MV-4-11 (cell line): ENCODE measurements at regions not wholly inside any gene's neighbourhood (a gene's known extent, or its start where the extent isn't known, plus 50 kb on each side); places are given as distances from the start of the nearest gene placed in this dataset.

Source experiments
- DNase-seq: peaks from one replicate; lab custom pipeline; 2025; lab: John Stamatoyannopoulos, UW

DNA sequence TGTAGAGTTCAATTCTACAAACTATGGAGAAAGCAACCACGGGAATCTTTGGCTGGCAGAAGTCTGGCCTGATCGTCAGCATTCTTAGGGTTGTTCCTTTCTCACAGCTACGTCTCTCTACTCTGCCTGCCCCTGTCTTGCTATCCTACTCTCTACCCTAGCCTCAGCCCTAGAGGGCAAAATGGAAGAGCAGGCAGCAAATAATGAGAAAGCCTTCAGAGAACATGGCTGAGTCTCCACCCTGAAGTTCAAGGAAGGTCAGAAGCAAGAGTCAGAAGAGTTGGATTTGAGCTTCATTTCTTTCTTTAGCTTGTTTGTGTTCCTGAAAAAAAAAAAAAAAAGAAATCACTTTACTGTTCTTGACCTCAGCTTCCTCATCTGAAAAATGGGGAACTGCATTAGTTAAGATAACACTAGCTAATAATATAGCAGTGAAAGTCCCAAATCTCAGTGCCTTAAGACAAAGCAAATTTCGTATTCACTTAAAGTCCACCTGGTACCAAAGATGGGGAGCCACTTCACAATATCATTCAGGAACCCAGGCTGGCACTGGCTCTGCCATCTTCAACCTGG lies 50.2 kb upstream of the CCND2 start:
- peak; percentile 40 for DNase-seq

DNA sequence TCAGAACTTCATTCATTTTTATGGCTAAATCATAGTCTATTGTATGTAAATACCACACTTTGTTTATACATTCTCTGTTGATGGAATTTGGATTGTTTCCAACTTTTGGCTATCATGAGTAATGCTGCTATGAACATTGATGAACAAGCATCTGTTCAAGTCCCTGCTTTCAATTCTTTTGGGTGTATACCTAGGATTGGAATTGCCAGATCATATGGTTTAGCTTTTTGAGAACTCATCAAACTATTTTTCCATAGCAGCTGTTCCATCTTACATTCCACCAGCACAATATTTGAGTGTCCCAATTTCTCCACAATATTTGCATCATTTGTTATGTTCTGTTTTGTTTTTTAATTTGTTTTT lies 52.3 kb upstream of the CCND2 start:
- no peak for DNase-seq

DNA sequence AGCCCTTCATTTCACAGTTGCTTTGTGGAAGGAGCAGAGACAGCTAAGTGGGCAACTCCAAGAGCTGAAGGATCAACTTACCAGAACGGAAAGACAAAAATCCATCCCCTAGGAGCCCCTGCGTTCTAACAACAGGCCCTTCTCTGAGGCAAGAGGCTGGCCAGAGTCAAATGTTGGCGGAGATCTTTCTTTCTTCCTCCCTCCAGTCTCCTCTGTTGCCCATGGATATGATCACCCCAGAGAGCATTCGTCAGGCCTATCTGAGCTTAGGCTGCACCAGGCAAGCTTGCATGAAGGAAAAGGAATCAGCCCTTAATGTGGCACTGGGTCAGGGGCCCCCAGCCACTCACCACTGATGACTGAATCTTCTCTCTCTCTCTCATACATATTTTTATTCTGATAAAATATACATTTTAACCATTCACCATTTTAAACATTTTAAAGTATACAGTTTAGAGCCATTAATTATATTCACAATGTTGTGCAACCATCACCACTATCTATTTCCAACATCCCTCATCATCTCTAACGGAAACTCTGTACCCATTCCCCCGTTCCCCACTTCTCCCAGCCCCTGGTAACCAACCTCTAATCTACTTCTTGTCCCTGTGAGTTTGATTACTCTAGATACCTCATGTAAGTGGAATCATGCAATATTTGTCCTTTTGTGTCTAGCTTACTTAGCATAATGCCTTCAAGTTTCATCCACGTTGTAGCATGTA lies 52.9 kb upstream of the CCND2 start:
- no peak for DNase-seq

DNA sequence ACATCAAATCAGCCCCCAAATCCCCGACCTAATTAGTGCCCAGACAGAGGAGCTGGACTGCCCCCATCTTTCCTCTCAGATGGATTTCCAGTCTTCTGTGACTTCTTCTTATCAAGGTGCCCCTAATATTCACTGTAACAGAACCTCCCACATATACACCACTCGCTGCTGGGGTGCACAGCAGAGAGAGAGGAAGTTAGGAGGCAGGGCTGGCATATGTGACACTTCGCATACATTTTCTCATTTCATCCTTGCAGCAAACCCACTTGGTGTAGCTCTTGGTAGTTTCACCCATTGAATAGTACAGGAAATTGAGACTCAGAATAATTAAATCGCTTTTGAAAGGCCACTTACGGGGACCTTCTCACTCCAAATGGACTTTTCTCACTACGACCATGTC lies 56.5 kb upstream of the CCND2 start:
- DNase-seq: peak; percentile 21

DNA sequence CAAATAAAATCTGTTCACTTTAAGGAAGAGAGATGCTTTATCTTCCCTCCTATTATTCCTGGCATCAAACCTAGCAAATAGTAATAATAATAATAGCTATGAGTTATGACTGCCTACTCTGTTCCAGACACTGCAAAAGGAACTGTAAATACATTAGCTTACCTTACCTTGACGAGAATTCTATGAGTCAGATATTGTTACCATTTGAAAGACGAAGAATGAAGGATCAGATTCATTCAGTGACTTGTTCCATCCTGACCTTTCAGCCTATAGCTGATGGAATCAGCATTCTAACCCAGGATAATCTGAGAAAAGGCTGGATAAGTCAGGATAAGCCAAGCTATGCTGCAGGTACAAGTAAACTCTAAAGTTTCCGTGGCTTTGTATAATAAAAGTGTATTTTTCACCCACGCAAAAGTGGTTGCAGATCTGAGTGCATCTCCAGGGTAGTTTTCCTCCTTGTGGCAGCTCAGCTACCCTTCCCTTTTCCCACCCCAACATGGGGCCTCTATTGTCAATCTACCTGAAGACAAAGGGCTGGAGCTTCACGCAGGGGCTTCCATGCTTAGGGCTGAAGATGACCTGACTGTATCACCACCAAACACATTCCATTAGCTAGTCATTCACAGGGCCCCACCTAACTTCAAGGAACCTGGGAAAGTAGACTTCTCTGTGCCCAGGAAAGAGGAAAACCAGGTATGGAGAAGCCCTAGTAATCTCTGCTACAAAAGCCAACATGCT lies 57.2 kb upstream of the CCND2 start:
- no peak for DNase-seq

DNA sequence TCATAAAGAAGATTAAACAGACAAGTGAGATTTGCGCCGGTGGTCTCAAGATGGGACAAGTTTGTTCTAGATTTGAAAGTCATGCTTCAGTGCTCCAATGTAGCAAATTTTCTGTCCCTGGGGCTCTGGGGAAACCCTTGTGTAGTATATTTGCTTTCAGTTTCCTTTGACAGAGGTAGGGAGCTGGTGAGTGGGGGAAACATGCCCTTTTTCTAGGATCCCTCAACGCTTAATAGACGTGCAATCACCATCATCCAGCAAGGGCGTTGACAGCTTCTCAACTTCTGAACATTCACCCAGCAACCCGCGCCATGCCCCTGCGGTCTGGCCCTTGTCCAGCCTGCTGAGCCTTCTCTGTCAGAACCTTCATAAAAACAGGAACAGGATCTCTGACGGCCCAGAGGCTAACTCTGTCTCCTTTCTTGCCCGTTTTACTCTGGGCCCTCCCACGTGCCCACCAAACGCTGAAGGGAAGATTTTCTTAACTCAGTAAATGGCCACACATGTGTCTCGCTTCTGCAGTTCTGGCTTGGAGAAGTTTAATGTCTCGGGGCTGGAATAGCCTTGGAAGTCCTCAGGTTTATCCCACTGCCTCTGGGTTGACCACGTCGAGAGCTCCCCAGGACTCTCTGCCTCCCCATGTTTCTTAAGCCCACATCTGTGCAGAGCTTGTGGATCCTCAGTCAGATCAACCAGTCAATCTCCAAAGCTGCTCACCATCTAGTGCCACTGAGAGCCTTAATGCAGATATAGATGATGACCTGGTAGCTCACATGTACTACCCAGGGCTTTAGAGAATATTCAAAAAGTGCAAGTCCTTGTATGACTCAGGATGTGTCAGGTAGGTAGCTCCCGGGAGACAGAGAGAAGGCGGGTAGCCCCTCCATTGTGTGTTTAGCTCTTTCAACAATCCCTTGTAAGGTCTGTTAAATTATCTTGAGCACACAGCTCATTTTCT lies 58.1 kb upstream of the CCND2 start:
- DNase-seq: peak; percentile 97

DNA sequence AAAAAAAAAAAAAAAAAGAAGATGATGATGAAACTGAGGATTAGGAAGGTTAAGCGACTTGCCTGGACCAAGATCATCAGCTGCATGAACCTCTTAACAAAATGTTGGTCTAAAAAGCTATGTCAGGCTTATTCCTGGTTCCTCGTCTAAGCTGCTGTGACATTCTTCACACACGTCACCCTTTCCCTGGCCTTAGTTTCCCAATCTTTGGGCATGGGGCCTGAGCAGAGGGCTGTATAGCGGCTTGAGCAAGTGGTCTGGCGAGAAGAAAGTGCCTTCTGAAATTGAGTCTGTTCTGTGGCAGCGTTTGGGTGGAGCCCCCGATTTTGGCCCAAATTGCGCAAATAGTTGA lies 58.7 kb upstream of the CCND2 start:
- peak; percentile 78 for DNase-seq

DNA sequence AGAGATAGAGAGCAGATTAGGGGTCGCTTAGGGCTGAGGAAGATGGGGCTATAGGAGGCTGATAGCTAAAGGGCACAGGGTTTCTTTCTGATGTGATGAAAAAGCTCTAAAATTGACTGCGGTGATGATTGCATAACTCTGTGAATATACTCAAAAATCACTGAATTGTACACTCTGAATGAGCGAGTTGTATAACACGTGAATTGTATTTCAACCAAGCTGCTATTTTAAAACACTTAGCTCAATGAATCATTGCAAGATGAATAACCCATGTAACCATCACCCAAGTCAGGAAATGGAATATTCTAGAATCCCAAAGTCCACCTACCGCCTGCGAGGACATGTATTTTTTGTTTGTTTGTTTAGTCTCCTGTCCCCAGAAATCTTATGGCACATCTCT lies 60.1 kb upstream of the CCND2 start:
- peak; percentile 43 for DNase-seq

DNA sequence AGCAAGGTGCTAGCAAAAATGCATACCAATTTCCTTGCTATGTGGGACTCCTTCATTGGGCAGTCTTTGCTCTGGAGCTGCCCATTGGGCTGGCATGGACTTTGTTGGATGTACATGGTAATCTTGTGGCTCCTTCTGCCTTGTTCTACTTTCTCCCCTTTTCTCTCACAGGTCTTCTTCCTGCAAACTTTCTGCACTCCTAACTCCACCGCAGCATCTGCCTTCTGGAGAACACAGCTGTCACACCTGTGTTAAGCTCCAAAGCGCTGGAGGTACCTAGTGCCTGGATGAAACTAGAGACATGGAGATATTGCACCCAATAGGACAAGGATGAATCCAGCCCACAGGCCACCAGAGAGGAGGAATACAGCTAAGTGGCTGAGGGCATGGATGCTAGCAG lies 60.7 kb upstream of the CCND2 start:
- no peak for DNase-seq

DNA sequence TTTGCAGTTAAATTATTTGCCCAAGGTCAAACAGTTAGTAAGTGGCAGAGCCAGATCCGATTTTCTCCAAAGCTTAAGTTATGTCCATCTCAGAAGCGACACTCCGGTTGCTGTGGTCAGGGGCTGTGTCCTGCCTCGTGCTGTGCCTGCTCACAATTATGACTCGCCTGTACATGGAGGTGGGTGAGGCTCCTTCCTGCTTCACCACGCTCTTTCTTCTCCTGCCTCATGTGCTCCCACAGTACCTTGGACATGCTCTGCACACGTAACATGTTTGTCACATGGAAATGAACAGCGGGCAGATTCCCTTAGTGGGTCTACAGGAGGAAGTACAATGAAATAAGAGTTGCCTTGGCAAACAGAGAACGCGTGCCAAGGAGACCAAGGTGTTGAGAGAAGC lies 62.2 kb upstream of the CCND2 start:
- DNase-seq: no peak

DNA sequence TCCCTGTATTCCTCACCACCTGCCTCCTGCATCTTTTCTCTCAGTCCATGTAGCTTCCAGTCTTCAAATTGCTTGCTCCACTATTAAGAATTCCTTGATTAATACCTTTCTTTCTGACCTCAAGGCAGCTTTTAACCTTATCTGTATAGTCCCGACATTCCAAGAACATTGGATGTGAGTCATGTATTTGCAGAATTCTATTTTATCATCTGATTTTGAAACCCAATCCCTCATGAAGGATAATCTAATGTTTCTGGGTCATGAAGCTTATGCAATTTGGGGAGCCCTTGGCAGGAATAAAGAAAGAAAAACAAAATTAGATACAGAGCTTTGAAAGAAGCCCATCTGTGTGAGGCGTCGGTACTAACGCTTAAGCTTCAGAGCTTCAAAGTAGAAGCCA lies 63.4 kb upstream of the CCND2 start:
- DNase-seq: no peak

DNA sequence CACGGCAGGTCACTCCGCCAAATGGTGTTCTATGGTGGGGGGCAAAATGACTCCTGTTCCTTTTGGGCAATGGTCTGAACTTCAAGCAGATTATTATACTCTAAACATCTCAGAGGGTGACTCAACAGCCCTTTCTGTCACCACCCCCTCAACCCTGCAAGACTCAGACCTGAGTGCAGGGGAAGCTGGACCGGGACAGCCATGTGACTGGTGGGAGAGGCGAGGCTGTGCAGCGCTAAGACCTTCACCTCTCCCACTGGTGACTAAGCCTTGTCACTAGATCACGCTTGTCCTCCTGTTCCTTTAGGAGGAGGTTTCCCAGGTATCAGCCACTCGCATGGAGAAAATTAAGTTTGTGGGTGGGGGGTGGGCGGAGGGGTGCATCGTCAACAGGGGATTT lies 67.1 kb upstream of the CCND2 start:
- DNase-seq: no peak

DNA sequence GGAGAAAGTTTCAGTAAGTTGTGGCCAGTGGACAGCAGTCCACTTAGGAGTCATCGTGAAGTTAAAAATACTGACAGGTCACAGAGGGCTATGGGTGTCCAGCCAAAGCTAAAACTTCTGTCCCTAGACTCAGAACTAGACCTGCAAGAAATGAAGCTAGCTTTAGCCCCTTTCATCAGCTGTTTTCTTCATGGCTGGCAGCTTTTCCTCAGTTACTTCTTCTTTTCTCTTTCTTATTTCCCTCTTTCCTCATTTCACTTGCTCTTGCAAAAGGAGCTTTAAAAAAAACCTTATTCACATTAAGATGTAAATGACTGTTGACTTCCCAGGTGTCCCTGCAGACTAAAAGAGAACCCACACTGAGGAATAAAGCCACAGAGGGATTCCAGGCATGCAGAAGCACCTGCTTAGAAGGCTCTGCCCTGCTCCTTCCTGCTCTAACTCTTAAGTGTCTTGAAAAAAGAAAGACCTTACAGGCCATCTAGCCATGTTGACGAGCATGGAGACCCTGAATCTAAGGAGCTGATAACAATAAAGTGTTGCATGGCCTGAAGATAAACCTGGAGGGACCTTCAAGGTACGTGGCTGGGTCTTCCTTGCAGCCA lies 69.7 kb upstream of the CCND2 start:
- peak; percentile 84 for DNase-seq

DNA sequence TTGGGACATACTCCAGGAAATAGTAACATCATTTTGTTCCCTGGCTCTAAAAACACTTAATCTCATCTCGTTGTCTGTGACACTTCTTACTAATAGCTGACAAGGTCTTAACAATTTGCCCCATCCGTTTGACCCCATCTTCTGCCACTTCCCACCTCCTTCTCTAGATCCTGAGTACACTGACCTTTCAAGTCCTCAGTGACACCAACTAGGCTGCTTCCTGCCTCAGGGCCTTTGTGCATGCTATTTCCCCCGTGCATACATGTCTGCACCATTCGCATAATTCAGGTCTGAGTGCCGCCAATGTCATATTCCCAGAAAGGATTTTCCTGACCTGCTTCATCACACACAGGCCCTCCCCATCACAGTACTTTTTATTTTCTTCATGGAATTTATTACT lies 70.6 kb upstream of the CCND2 start:
- no peak for DNase-seq

DNA sequence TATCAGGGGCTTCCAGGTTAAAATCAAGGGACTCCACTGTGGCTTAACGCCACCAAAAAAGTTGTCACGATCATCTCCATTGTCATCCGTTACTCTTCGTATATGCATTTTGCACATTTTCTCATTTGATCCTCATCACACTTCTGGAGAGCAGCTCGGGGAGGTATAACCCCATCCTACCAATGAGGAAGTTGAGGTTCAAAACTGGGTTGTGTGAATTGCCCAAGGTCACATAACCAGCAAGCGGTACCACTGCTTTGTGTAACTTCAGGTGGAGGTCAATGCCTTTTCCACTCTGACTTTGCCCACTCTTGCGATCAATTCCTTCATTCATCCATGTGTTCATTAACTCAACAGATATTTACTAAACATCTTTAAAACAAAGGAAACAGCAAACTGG lies 71.1 kb upstream of the CCND2 start:
- DNase-seq: peak; percentile 54

DNA sequence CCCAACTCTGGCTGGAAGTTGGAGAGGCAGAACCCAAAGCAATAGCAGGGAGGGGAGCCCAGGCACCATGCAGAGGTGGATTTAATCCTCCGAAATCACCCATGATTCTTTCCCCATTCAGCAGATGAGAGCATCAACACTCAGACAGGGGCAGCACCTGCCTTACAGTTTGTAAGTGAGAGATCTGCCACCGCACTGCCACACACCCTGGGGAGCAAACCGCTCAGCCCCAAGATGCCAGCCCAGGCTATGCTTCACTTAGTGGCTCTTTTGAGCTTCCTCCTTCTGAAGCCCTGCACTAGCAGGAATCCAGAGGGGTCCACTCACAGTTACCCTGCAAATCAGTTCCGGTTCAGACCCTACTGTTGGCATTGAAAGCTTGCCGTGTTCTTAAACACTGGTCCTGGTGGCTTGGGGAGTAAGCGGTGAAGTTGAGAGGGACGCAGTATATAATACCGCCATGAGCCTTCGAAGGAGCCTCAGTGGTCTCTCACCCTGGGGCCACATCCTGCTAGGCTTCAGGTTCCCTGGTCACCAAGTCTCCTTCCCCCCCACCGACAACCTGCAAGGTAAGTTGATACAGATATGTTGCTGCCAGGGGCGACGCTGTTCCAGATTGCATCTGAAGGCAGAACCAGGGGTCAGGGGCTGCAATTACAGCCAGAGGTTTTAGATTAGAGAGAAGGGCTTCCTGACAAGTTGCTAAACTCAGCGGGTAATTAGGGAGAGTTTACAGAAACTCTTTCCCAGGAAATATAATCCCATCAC lies 72.0 kb upstream of the CCND2 start:
- DNase-seq: no peak

DNA sequence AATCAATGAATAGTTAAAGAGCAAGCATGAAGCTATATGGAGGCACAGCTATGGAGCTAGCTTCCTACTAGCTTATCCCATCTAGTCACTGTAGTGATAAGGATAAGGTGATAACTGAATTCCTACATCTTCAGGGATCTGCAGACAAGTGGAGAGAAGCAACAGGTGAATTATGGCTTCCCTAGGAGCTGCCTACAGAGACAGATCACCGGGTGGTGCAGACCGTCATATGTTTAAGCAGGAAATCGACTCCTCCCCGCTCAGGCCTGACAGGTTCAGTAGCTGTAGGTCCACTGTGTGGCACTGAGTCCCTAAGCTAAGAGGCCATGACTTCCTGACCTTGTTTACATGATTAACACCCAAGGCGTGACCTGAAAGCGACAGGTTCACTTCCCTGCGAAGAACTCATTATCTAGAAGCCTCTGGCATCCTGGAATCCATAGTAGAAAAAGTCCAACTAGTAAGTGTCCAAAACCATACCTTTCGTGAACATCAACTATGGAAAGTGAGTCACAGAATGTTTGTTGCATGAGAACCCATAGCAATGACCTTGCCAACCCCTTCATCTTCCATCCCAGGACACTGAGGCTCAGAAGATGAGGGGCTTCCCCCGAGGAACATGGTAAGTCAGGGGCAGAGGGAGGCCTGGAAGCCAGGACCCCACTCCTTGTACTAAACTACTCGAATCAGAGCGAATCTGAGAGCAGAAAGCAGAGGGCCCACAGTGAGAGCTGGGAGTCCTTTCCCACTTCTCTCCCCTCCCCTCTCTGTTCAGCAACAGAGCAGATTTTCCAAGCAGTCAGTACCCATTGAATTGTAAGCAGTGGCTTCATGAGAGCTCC lies 75.4 kb upstream of the CCND2 start:
- no peak for DNase-seq

DNA sequence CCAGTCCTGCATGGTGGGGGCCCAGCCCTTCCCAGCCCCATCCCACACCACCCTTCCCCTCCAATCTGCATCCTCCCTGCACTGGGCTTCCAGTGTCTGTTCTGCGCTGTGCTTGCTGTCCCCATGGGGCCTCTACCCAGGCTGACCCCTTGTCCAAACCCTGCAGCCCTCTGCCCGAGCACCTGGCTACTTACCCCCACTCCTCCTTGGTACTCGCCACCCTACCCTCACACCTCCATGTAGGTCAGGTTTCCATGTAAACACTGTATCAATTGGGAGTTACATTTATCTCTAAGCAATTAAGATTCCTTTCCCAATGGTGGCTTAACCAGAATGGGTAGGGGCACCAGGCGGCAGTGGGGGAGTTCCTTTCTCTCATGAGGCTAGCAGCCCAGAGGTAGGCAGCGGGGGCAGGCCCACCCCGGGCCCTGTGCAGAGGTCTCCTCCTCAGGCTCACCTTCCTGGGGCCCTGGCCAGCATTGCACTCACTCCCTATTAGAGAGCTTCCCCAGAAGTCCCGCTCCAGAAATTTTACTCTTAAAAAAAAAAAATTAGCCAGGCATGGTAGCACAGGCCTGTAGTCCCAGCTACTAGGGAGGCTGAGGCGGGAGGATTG lies 76.6 kb upstream of the CCND2 start:
- DNase-seq: no peak

DNA sequence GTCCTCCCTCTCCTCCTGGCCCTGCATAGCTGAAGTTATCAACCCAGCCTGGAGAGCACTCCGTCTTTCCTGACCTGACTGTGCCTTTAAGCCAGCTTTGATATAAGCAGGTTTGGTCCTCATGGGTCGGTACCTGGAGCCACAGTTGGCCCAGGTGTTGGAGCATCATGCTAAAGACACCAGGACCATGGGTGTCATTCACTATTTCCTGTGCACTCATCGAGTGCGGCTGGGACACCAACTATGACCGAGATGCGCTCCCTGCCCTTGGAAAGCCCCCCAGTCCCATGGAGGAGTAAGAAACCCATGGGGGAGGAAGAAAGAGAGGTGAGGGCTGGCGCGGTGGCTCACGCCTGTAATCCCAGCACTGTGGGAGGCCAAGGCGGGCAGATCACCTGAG lies 78.9 kb upstream of the CCND2 start:
- DNase-seq: no peak

DNA sequence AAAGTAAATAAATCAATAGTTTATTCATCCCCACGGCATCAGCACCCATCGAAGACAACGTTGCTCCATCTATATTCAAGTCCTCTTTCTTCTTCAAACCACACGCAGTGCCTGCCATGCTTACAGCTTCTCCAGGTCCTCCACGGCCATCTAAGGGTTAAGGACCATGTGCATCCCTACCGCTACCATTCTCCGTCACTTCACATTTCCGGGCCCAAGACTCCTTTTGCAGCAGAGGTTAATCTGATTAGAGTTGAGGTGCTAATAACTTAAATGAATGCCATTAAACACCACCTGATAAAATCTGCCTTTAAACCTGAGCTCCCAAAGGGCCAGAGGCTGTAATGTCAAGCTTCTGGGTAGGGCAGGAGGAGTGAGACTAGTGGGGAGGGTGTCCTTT lies 79.7 kb upstream of the CCND2 start:
- no peak for DNase-seq
